ENCODE measurements at regions not wholly inside any gene's neighbourhood (a gene's known extent, or its start where the extent isn't known, plus 50 kb on each side); places are given as distances from the start of the nearest gene placed in this dataset.

- H3K27me3 ChIP-seq (ENCODE audit: control insufficient read depth in 4 of 4, insufficient read depth in 4 of 4, low read length in 3 of 4) = no peaks in the 10 kb centered on the region
- H3K9ac ChIP-seq (ENCODE audit: low read depth in 1 of 2, low read length in 2 of 2) = no peak overlapping the region
- H3K27ac ChIP-seq (ENCODE audit: low read depth in 1 of 2, low read length in 2 of 2) = no peak overlapping the region
- H3K4me3 ChIP-seq (ENCODE audit: low read depth in 1 of 3, low read length in 3 of 3) = no peak overlapping the region
- peaks cover 0 to 2% (median 2%) of the 10 kb centered on the region in 4 donors for H3K9me3 ChIP-seq (ENCODE audit: control insufficient read depth in 4 of 4, low read length in 3 of 4)
- no peaks in the 10 kb centered on the region for H3K4me1 ChIP-seq (ENCODE audit: control insufficient read depth in 4 of 4, insufficient read depth in 4 of 4, low read length in 3 of 4)
- no peaks in the 10 kb centered on the region for H3K36me3 ChIP-seq (ENCODE audit: control insufficient read depth in 4 of 4, insufficient read depth in 3 of 4, low read depth in 1 of 4, low read length in 3 of 4)
- TF ChIP-seq ATF3 (IDR thresholded peaks at IDR 0.05) (no peak), CTCF (IDR thresholded peaks at IDR 0.05; ENCODE audit: low read depth, low read length, missing input control) (no peak), JUND (IDR thresholded peaks at IDR 0.05) (no peak), MAX (IDR thresholded peaks at IDR 0.05) (no peak), HNF4A (conservative IDR thresholded peaks at IDR 0.05) (no peak), RXRA (IDR thresholded peaks at IDR 0.05) (no peak)
- 94% methylated on average over 3 of the region's 3 CpGs for WGBS
- no peak for DNase-seq (ENCODE audit: low spot score)
These were observed 233.9 kb downstream of the RAB28 start for GRCh38 chr4:13250263-13250662.

- WGBS = 42% methylated on average over 2 of the region's 2 CpGs
- Histone ChIP-seq H3K27ac (ENCODE audit: low read depth in 1 of 2, low read length in 2 of 2) (no peak overlapping the region), H3K4me1 (ENCODE audit: control insufficient read depth in 4 of 4, insufficient read depth in 4 of 4, low read length in 3 of 4) (no peaks in the 10 kb centered on the region), H3K9ac (ENCODE audit: low read depth in 1 of 2, low read length in 2 of 2) (no peak overlapping the region), H3K9me3 (ENCODE audit: control insufficient read depth in 4 of 4, low read length in 3 of 4) (peaks cover 0 to 2% (median 2%) of the 10 kb centered on the region in 4 donors), H3K27me3 (ENCODE audit: control insufficient read depth in 4 of 4, insufficient read depth in 4 of 4, low read length in 3 of 4) (no peaks in the 10 kb centered on the region), H3K36me3 (ENCODE audit: control insufficient read depth in 4 of 4, insufficient read depth in 3 of 4, low read depth in 1 of 4, low read length in 3 of 4) (no peaks in the 10 kb centered on the region), H3K4me3 (ENCODE audit: low read depth in 1 of 3, low read length in 3 of 3) (no peak overlapping the region)
- no peak for DNase-seq (ENCODE audit: low spot score)
- no peak for TF ChIP-seq RXRA (IDR thresholded peaks at IDR 0.05)
- TF ChIP-seq TAF1 (conservative IDR thresholded peaks at IDR 0.05) = no peak
- TF ChIP-seq REST (IDR thresholded peaks at IDR 0.05) = no peak
- peak; percentile 23 for TF ChIP-seq CTCF (IDR thresholded peaks at IDR 0.05; ENCODE audit: low read depth, low read length, missing input control)
- no peak for TF ChIP-seq HNF4A (conservative IDR thresholded peaks at IDR 0.05)
- TF ChIP-seq ZBTB33 (IDR thresholded peaks at IDR 0.05) = no peak
- TF ChIP-seq EGR1 (IDR thresholded peaks at IDR 0.05; ENCODE audit: low read depth in 2 of 2) = no peak
- TF ChIP-seq FOXA1 (IDR thresholded peaks at IDR 0.05) = no peak
- TF ChIP-seq RAD21 (IDR thresholded peaks at IDR 0.05) = peak; percentile 55 to 72
- TF ChIP-seq GABPA (IDR thresholded peaks at IDR 0.05 in 1 of 2, conservative IDR thresholded peaks at IDR 0.05 in 1 of 2) = no peak
- TF ChIP-seq MAX (IDR thresholded peaks at IDR 0.05) = no peak
- TF ChIP-seq FOXA2 (IDR thresholded peaks at IDR 0.05) = no peak
- no peak for TF ChIP-seq YY1 (IDR thresholded peaks at IDR 0.05)
These were observed 235.4 kb downstream of the RAB28 start for GRCh38 chr4:13248621-13249298.
